ENCODE measurements at regions not wholly inside any gene's neighbourhood (a gene's known extent, or its start where the extent isn't known, plus 50 kb on each side); places are given as distances from the start of the nearest gene placed in this dataset.

GRCh38 chr12:69167648-69168165 lies 71.7 kb upstream of the CPSF6 start:
- no peaks in the 10 kb centered on the region for H3K9me2 ChIP-seq (ENCODE audit: insufficient read depth, low read length)
- H3K4me3 ChIP-seq (ENCODE audit: low read depth, low read length, poor library complexity, severe bottlenecking) = no peak overlapping the region
- intact Hi-C loops (cut with micrococcal nuclease; ENCODE audit: unreplicated experiment) = no loop called here
- no peaks in the 10 kb centered on the region for H3K9me3 ChIP-seq (ENCODE audit: low read length)
- no peaks in the 10 kb centered on the region for H3K4me1 ChIP-seq (ENCODE audit: insufficient read depth, low read length, poor library complexity, severe bottlenecking)
- no peaks in the 10 kb centered on the region for H3K36me3 ChIP-seq (ENCODE audit: insufficient read depth, low read length)
- no peaks in the 10 kb centered on the region for H4K20me1 ChIP-seq (ENCODE audit: insufficient read depth, low read length)
- no TSS peak for BruUV-seq (replicated peaks)
- H3K4me2 ChIP-seq (ENCODE audit: low read length) = no peak overlapping the region
- no peak for TF ChIP-seq CTCF (conservative IDR thresholded peaks at IDR 0.05; ENCODE audit: low read length)
- TF ChIP-seq EZH2phosphoT487 (IDR thresholded peaks at IDR 0.05; ENCODE audit: borderline replicate concordance, low read depth, low read length) = no peak
- H3K79me2 ChIP-seq (ENCODE audit: insufficient read depth, low read depth, low read length) = no peaks in the 10 kb centered on the region
- no peak overlapping the region for H3K27ac ChIP-seq (ENCODE audit: low read depth, low read length, poor library complexity, severe bottlenecking)
- POLR2A ChIA-PET = interaction anchor here (0.7 to 1.2 kb wide), 3 partner anchors 9 to 82 kb away, joined by 3 to 5 read pairs (median 4); no protein-coding TSS in a partner anchor
- CTCF ChIA-PET (ENCODE audit: unreplicated experiment) = no interaction called here
- H2AFZ ChIP-seq (ENCODE audit: low read length) = no peak overlapping the region
- DNase-seq (ENCODE audit: low spot score) = no peak

- ChIA-PET CTCF (ENCODE audit: unreplicated experiment) (no interaction called here), POLR2A (no interaction called here)
- Histone ChIP-seq H3K4me3 (ENCODE audit: low read depth, low read length, poor library complexity, severe bottlenecking) (no peak overlapping the region), H2AFZ (ENCODE audit: low read length) (no peak overlapping the region), H3K4me1 (ENCODE audit: insufficient read depth, low read length, poor library complexity, severe bottlenecking) (no peaks in the 10 kb centered on the region), H3K27ac (ENCODE audit: low read depth, low read length, poor library complexity, severe bottlenecking) (no peak overlapping the region), H3K79me2 (ENCODE audit: insufficient read depth, low read depth, low read length) (no peaks in the 10 kb centered on the region), H3K9me2 (ENCODE audit: insufficient read depth, low read length) (no peaks in the 10 kb centered on the region), H4K20me1 (ENCODE audit: insufficient read depth, low read length) (no peaks in the 10 kb centered on the region), H3K4me2 (ENCODE audit: low read length) (no peak overlapping the region), H3K36me3 (ENCODE audit: insufficient read depth, low read length) (no peaks in the 10 kb centered on the region), H3K9me3 (ENCODE audit: low read length) (no peaks in the 10 kb centered on the region)
- DNase-seq (ENCODE audit: low spot score) = no peak
- intact Hi-C loops (cut with micrococcal nuclease; ENCODE audit: unreplicated experiment) = no loop called here
- BruUV-seq (replicated peaks) = no TSS peak
- no peak for TF ChIP-seq EZH2phosphoT487 (IDR thresholded peaks at IDR 0.05; ENCODE audit: borderline replicate concordance, low read depth, low read length)
- TF ChIP-seq CTCF (conservative IDR thresholded peaks at IDR 0.05; ENCODE audit: low read length) = no peak
These were observed 71.0 kb upstream of the CPSF6 start for GRCh38 chr12:69168363-69168762.

GRCh38 chr12:69168828-69169227 lies 70.5 kb upstream of the CPSF6 start:
- Histone ChIP-seq H3K36me3 (ENCODE audit: insufficient read depth, low read length) (no peaks in the 10 kb centered on the region), H3K4me1 (ENCODE audit: insufficient read depth, low read length, poor library complexity, severe bottlenecking) (no peaks in the 10 kb centered on the region), H3K4me3 (ENCODE audit: low read depth, low read length, poor library complexity, severe bottlenecking) (no peak overlapping the region), H3K9me3 (ENCODE audit: low read length) (no peaks in the 10 kb centered on the region), H3K27ac (ENCODE audit: low read depth, low read length, poor library complexity, severe bottlenecking) (no peak overlapping the region), H4K20me1 (ENCODE audit: insufficient read depth, low read length) (no peaks in the 10 kb centered on the region), H3K4me2 (ENCODE audit: low read length) (no peak overlapping the region), H3K9me2 (ENCODE audit: insufficient read depth, low read length) (no peaks in the 10 kb centered on the region), H2AFZ (ENCODE audit: low read length) (no peak overlapping the region), H3K79me2 (ENCODE audit: insufficient read depth, low read depth, low read length) (no peaks in the 10 kb centered on the region)
- CTCF ChIA-PET (ENCODE audit: unreplicated experiment) = interaction anchor here (0.7 kb wide), 1 partner anchor 34 kb away, joined by 3 read pairs; no protein-coding TSS in a partner anchor
- POLR2A ChIA-PET = no interaction called here
- intact Hi-C loops (cut with micrococcal nuclease; ENCODE audit: unreplicated experiment) = no loop called here
- BruUV-seq (replicated peaks) = no TSS peak
- no peak for DNase-seq (ENCODE audit: low spot score)
- TF ChIP-seq EZH2phosphoT487 (IDR thresholded peaks at IDR 0.05; ENCODE audit: borderline replicate concordance, low read depth, low read length) = no peak
- no peak for TF ChIP-seq CTCF (conservative IDR thresholded peaks at IDR 0.05; ENCODE audit: low read length)
